ENCODE measurements at regions not wholly inside any gene's neighbourhood (a gene's known extent, or its start where the extent isn't known, plus 50 kb on each side); places are given as distances from the start of the nearest gene placed in this dataset.

DNA sequence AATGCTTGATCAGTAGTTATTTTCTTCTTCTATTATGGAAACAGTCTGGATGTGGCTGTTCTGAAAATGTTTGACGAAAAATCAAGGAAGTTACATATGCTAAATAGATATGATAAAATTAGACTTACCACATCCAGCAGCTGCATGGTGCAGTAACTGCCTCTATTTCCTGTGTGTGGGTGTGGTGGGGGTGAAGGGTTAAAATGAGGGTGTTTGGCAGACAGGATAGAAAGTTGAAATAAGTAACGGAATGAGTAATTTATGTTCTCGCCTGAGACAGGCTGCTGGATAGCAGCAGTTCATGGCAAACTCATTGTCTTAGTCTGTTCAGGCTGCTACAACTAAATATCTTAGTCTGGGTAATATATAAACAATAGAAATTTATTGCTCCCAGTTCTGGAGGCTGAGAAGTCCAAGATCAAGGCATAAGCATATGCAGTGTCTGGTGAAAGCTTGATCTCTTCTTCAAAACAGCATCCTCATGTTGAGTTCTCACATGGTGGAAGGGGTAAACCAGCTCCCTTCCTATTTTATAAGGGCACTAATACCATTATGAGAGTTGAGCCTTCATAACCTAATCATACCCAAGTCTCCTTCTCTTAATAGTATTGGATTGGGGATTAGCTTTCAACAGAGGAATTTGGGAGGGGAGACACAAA lies 1248.9 kb downstream of the SLITRK5 start:
- no peak for DNase-seq

DNA sequence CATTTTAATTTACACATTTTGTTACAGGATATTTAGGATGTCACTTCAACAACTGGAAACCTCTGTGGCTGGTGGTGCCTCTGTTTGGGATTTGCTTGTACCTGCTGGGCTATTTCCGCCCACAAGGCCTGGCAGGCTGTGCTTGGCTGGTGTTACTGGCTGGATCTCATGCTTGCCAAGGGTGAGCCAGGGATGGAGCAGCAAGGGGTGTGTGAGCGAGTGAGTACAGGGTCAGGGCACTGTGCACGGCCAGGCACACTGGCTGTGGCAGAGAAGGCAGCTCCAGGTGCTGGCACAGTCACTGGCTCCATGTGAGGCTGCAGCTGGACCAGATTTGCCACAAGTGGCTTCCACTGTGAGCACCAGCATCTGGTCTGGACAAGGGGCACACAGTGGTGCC lies 1254.8 kb downstream of the SLITRK5 start:
- no peak for DNase-seq

DNA sequence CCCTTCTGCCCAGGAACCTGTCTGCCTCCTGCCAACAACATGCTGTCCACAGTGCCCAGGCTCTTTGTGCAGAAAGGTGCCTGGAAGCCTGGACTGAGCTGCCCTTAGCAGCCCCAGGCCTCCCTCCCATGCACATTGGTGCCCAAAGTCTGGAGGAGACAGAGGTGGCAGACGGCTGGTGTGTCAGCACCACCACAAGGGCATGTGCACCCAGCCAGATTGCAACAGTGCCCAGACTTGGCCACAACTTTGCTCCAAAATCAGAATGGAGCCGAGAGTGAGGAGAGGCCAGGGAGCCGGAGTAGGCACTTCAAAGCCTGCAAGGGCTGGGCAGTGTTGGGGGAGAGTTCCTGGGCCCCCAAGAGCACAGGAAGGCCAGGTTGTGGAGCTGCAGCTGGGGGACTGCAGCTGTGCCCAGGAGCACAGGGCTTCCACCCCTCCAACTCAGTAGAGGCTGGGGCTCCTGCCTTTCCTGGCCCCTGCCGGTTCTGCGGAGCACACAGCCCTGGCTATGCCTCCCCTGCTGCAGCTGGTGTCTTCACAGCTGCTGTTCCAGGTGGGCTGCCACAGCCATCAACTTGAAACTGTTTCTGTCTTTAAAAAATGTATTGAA lies 1255.8 kb downstream of the SLITRK5 start:
- DNase-seq: no peak

DNA sequence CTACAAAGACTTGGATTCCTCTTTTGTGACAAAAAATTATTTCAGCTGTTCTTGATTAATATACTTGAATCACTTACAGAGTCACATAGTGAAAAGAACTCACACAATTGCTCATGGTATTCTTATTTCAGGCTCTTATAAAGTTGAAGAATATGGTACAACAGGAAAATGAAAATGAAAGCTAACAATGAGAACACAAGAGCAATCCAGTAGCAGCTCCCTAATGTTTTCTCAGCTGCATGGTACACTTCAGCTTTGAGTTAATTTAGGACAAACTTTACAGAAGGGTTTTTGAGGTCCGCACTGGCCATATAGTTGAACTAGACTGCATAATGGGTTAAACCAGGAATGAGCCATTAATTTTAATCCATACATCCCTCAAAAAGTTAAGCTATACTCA lies 1261.8 kb downstream of the SLITRK5 start:
- no peak for DNase-seq

GRCh38 chr13:88937384-88937783 lies 1266.2 kb downstream of the SLITRK5 start:
- DNase-seq: no peak

GRCh38 chr13:88945793-88946192 lies 1274.6 kb downstream of the SLITRK5 start:
- DNase-seq: no peak

GRCh38 chr13:88948501-88948900 lies 1277.3 kb downstream of the SLITRK5 start:
- no peak for DNase-seq

DNA sequence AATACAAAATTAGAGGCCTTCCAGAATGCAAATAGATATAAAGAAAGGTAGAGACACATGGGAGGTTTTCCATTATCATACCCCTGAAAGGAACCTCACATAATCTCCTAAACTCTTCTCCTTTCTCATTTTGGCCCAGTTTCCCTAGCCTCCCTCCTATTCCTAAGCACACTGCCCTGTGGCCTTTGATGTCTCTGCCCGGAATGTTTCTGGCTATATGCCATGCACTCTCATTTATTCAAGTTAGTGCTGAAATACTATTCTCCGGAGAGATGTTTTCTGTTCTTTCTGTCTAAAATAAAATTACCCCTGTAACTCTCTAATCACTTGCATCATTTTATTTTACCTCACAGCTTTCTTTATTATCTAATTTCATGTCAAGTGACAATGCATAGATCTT lies 1287.7 kb downstream of the SLITRK5 start:
- no peak for DNase-seq

DNA sequence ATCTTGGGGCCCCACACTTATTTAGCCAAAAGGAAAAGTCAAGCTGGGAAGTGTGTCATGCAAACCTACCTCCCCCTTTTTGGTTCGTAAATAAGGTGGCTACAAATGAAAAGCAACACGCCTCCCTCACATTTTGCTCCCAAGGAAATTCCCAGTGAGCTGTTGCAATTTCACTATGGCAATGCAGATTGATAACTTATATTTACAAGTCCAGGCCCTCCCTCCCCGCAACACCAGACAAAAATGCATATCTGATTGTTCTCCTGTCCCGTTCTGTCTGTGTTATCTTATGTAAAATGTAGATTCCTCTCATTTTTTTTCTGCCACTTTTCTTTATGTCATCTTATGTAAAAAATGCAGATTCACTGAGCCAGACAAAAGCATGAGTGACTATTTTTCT lies 1305.3 kb downstream of the SLITRK5 start:
- DNase-seq: no peak

DNA sequence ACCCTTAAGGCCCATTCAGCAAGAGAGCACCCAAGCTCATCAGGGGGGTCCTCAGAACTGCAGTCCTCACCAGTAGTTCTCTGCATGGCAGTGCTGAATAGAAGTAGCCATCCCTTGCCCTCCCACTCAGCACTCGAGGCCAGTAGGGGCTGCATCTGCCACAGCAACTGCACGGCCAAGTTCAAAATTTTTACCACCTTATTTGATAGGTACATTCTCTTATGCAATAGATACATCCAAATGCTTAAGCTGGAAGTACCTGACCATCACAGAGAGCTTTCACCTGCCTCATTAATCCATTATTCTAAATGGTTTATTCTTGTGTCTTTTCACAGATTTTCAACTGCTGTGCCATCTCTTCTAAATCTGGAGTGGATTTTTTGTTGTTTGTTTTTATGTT lies 1307.4 kb downstream of the SLITRK5 start:
- no peak for DNase-seq

GRCh38 chr13:88979465-88980175 lies 1308.4 kb downstream of the SLITRK5 start:
- no peak for DNase-seq

- DNase-seq: no peak
Measured at GRCh38 chr13:89003656-89004055, 1332.5 kb downstream of the SLITRK5 start.

GRCh38 chr13:89011615-89012014 lies 1340.4 kb downstream of the SLITRK5 start:
- no peak for DNase-seq

DNA sequence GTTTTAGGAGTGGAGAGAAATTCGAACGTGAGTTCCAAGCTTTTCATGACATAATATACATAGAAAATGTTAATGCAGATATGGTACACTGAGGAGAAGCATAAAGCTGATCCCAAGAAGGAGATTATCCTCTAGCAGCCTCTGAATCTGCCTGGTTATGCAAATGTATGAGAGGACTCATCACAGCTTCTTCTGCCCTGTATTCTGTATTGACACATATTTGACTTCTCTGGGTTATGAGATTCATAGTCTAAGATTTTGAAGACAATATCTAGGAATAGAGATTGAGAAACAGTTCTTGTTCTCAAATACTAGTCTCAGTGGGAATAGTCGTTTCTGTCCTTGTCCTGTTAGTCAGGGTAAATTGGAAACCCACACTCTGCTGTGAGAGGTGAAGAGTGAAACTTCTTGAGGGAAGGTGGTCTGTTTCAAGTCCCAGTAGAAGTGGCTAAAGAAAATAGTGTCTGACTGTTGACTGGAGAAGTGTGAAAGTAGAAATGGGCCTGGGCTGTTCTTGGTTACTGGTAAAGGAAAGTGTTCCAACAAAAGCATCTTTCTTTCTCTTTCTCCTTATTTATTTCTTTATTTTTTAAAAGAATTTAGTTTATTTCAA lies 1356.6 kb downstream of the SLITRK5 start:
- DNase-seq: no peak

DNA sequence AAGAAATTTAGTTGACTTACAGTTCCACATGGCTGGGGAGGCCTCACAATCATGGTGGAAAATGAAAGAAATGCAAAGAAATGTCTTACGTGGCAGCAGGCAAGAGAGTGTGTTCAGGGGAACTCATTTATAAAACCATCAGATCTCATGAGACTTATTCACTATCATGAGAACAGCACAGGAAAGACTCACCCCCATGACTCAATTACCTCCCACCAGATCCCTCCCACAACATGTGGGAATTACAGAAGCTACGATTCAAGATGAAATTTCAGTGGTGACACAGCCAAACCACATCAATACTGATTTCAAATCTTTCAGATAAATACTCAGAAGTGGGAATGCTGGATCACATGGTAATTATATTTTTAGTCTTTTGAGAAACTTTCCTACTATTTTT lies 1357.9 kb downstream of the SLITRK5 start:
- no peak for DNase-seq

- DNase-seq: no peak
Measured at GRCh38 chr13:89034015-89034414, 1362.8 kb downstream of the SLITRK5 start.

GRCh38 chr13:89052699-89053098 lies 1381.5 kb downstream of the SLITRK5 start:
- no peak for DNase-seq

DNA sequence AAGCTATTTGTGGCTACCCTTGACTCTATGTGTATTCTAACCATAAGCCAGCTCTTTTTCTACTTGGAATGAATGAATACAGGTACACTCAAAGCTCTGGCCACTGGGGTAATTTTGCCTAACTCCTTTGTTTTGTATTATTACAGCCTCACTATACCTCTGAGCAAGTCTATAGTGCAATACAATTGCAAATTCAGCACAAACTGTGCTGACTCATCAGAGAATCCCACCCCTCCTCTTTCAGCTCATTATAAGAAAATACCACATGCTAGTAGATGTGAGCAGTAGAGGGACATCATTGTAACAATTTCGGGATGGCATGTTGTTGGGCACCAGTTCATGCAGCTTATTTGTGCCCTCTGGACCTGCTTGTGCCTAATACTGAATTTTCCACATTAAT lies 1382.2 kb downstream of the SLITRK5 start:
- no peak for DNase-seq

- DNase-seq: no peak
Measured at GRCh38 chr13:89057274-89057673, 1386.1 kb downstream of the SLITRK5 start.

GRCh38 chr13:89057862-89058261 lies 1386.7 kb downstream of the SLITRK5 start:
- DNase-seq: no peak

- DNase-seq: no peak
Measured at GRCh38 chr13:89061821-89062220, 1390.7 kb downstream of the SLITRK5 start.

DNA sequence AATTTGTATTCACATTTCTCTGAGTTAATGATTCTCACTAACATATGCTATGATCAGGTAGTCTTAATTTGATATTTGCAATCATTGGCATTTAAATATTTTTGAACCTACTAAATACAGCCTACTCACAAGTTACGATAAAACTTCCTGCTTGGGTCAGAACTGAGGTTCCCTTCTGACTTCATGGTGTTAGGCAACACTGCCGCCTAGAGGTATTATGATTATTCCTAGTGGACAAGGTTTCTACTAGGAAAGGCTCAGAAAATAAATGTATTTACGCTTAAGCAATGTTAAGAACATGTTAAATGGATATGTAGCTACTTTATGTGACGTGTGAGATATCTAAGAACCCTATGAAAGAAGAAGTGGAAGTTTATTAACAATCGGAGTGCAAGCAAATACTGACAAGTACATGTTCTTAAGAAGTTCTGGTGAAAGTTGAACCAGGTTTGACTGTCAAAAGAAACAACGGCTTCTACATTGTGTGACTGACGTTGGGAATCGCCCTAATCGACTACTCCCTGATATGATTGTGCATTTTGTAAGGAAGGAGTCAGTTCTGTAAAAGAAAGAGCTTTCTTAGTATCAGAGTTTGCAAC lies 1395.8 kb downstream of the SLITRK5 start:
- DNase-seq: no peak

DNA sequence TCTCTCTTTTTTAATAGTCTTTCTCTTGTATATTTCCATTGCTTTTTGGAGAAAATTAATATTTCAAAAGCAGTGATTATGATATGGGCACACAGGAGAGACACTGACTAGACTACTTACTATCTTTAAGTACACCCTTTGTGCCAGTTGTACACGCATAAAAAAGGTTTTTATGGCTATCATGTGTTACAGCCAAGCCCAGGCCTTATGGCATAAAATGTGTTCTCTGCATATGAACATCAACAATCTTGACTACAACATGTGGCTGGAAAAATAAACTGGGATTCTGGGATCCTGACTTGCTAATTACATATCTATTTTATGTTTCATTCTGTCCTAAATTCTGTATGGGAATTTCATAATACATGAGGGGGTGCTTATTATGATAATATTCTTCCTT lies 1401.8 kb downstream of the SLITRK5 start:
- no peak for DNase-seq

GRCh38 chr13:89076622-89077021 lies 1405.5 kb downstream of the SLITRK5 start:
- no peak for DNase-seq

Data from right forelimb (tissue), 1 donor.